DOHH2 (cell line): ENCODE measurements at regions not wholly inside any gene's neighbourhood (a gene's known extent, or its start where the extent isn't known, plus 50 kb on each side); places are given as distances from the start of the nearest gene placed in this dataset.

ENCODE experiments used
- EZH2phosphoT487 ChIP-seq: fragments of 200-600 bp; sonication (generic); IDR thresholded peaks from 2 replicates; pipeline ENCODE4 v1.6.1; 2017; ENCODE audit warnings: borderline replicate concordance, mild to moderate bottlenecking, antibody characterized with exemption, low read length, moderate library complexity, mixed read lengths
- TF ChIP-seq, protein P1 (sequence below): fragments of 200-600 bp; sonication (generic); IDR thresholded peaks from one replicate; pipeline ENCODE4 v1.5.1; 2014; ENCODE audit warnings: antibody characterized with exemption, mild to moderate bottlenecking, low read depth, low read length; ENCODE audit not compliant: poor library complexity, severe bottlenecking

DNA sequence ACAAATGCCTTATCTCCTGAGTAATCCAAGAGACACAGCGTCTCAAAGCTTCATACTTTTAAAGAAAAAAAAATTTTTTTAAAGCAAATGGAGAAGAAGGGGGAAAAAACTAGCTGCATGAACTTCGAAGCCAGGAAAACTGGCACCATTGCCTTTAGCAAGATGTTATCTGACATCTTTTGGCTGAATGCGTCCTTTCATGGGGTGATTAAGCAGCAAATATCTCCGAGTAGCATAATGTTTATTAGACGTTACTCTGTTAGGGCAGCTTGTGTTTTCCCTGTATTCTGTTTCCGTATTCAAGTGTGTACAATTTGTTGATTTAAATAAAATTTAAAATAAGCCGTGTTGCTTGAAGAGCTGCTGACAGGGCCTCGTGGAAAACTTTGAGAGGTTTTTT lies 76.5 kb upstream of the TSHZ2 start:
- TF ChIP-seq, protein P1, sequence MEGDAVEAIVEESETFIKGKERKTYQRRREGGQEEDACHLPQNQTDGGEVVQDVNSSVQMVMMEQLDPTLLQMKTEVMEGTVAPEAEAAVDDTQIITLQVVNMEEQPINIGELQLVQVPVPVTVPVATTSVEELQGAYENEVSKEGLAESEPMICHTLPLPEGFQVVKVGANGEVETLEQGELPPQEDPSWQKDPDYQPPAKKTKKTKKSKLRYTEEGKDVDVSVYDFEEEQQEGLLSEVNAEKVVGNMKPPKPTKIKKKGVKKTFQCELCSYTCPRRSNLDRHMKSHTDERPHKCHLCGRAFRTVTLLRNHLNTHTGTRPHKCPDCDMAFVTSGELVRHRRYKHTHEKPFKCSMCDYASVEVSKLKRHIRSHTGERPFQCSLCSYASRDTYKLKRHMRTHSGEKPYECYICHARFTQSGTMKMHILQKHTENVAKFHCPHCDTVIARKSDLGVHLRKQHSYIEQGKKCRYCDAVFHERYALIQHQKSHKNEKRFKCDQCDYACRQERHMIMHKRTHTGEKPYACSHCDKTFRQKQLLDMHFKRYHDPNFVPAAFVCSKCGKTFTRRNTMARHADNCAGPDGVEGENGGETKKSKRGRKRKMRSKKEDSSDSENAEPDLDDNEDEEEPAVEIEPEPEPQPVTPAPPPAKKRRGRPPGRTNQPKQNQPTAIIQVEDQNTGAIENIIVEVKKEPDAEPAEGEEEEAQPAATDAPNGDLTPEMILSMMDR = no peak
- TF ChIP-seq EZH2phosphoT487 = no peak
